ENCODE measurements at regions not wholly inside any gene's neighbourhood (a gene's known extent, or its start where the extent isn't known, plus 50 kb on each side); places are given as distances from the start of the nearest gene placed in this dataset.

- TF ChIP-seq CTCF (IDR thresholded peaks at IDR 0.05) (no peak), POLR2A (IDR thresholded peaks at IDR 0.05) (no peak), POLR2AphosphoS5 (IDR thresholded peaks at IDR 0.05; ENCODE audit: insufficient read depth in 1 of 2, low read depth in 1 of 2) (no peak)
Observed at GRCh38 chr5:61618577-61618976, 286.5 kb downstream of the ZSWIM6 start.

Data from vagina (tissue), 2 donors.